Inferior parietal cortex (tissue), 1 donor: ENCODE measurements at regions not wholly inside any gene's neighbourhood (a gene's known extent, or its start where the extent isn't known, plus 50 kb on each side); places are given as distances from the start of the nearest gene placed in this dataset.
"Not testable (repeated sequence)": the region's sequence is repeated elsewhere in the genome, so short reads cannot be mapped to it uniquely, and the experiment has no call there.

Experiments
- DNase-seq: peaks from one replicate; pipeline ENCODE4 v3.0.0-alpha.2; 2016; ENCODE audit errors: extremely low spot score

DNA sequence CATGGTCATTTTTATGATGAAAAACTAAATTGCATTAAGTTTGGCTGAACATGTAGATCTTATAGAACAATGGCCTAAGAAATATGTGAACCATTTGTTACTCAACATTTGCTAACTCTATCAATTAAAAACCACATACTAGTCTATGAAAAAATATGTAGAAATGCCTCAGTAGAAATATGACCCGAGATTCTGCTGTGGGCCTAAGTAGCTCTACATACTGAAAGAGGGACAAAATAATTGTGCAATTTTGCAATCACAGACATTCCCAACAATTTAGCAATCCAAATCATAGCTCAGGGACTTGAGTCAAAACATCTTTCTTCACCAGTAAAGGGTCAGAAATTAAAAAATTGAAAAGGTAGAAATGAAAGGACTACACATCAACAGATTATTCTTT lies 619.0 kb downstream of the FRK start:
- DNase-seq: no peak

DNA sequence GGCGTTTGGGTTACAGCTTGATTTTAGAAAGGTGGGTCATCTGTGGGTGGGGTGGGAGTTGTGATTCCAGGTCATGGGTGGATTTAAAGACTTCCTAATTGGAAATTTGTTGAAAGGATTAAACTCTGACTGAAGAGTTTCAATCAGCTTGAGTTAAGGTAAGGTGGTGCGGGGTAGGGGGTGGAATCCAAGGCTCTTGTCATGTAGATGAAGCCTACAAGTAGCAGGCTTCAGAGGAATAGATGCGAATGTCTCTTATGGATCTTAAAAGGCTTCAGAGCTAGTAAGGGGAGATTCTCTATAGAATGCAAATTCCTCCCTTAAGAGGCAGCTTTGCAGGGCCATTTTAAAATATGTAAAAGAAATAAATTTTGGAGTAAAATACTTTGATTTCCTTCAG lies 645.3 kb downstream of the FRK start:
- no peak for DNase-seq

DNA sequence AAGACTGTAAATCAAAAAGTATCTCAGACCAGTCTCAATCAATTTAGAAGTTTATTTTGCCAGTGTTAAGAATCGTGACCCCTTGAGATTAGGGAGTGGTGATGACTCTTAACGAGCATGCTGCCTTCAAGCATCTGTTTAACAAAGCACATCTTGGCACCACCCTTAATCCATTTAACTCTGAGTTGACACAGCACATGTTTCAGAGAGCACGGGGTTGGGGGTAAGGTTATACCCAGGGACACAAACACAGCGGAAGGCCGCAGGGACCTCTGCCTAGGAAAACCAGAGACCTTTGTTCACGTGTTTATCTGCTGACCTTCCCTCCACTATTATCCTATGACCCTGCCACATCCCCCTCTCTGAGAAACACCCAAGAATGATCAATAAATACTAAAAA lies 645.8 kb downstream of the FRK start:
- not testable (repeated sequence) for DNase-seq

DNA sequence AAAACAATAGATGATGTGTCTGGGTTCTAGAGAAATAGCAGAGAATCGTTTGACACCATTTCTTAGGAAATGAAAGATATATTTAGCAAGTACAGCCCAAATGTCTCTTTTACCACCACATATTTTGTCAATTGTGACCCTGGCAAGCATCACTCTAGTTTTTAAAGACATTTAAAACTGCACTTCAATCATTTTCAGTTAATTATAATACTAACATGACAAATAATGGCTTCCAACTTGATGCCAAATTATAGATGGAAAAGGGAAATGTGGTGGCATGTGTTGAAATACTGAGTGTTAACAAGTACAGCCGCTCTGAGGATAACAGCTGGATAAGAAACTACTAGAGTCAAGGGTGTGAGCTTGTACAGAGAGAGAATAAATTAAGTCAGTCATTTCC lies 648.9 kb downstream of the FRK start:
- DNase-seq: no peak

DNA sequence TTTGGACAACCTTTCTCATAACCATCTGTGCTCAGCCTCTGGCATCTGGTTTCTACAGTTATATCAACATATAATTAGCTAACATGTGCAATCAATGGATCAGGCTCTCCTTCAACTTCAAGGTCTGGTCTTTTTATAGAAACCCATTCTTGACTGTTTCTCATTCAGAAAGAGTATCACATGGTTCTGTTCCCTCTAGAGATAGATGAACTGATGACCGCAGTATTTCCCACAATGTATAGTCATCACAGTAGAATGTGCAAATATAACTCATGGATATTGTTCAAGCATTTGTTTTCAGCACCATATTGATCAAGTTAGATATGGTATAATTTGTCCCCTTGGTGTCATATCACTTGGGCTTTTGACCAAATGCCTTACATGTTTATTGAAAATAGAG lies 656.2 kb downstream of the FRK start:
- DNase-seq: no peak

DNA sequence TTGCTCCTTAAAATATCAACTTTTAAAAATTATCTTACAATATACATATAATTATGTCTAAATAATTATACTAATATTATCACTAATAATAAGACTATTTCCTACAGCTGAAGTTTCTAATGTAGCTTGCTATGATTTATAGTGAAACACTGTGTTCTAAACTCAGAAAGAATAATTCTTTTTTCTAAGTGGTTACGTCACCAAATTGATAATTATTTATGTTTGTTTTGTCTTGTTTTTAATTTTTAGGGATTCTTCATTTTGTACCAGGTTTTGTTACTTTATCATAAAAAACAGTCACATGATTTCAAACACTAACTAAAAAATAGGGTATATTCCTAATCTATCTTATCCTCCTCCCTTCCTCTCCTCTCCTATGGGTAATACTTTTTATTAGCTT lies 662.1 kb downstream of the FRK start:
- no peak for DNase-seq

DNA sequence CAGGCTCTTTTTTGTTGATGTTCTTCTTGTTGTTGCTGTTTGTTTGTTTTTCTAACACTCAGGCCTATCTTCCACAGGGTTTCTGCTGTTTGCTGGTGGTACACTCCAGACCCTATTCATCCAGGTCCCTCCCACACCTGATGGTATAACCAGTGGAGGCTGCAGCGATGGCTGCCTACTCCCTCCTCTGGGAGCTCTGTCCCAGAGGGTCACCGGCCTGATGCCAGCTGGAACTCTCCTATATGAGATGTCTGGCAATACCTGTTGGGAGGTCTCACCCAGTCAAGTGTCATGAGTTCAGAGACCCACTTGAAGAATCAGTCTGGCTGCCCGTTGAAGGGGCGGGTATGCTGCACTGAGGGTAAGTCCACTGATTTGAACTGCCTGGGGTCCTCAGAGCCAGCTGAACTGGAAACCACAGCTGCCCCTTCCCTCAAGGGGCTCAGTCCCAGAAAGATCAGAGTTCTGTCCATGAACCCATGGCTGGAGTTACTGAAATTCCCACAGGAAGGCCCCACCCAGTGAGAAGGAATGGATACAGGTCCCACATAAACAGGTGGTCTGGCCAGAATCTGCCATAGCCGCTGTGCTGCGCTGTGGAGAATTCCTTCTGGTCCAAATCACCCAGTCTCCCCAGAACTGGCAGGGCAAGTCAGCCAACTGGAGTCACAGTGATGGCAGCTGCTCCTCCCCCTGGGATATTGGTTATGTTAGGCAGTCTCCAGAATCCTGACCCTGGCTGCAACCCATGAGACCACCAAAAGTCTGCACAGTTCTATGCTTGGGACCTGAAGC lies 664.4 kb downstream of the FRK start:
- DNase-seq: no peak

DNA sequence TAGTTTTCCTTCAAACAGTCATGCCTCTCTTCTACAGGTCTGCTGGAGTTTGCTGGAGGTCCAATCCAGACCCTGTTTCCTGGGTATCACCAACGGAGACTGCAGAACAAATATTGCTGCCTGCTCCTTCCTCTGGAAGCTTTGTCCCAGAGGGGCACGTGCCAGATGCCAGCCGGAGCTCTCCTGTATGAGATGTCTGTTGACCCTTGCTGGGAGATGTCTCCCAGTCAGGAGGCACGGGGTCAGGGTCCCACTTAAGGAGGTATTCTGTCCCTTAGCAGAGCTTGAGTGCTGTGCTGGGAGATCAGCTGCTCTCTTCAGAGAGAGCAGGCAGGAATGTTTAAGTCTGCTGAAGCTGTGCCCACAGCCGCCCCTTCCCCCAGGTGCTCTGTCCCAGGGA lies 666.9 kb downstream of the FRK start:
- DNase-seq: no peak

DNA sequence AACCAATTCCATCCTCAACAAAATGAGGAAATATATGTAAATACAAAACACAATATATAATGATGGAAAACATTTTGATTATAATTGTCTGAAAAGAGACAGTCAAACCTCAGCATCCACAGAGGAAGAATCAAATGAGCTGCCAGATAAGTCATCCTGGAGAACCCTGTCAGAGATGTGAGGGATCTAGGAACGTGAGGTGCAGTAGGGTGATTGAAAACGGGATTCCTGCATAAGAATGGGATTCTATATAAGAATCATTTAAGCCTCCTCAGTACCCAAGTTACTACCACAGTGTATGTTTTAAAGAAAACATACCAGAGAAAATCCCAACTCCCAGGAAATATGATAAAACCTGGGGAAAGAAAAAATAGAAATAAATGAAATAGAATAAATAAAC lies 690.5 kb downstream of the FRK start:
- DNase-seq: no peak

DNA sequence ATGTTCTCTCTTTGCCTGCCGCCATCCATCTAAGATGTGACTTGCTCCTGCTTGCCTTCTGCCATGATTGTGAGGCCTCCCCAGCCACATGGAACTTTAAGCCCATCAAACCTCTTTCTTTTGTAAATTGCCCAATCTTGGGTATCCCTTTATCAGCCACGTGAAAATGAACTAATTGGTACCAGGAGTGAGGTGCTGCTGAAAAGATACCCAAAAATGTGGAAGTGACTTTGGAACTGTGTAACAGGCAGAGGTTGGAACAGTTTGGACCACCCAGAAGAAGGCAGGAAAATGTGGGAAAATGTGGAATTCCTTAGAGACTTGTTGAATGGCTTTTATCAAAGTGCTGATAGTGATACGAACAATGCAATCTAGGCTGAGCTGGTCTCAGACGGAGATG lies 694.9 kb downstream of the FRK start:
- DNase-seq: no peak

DNA sequence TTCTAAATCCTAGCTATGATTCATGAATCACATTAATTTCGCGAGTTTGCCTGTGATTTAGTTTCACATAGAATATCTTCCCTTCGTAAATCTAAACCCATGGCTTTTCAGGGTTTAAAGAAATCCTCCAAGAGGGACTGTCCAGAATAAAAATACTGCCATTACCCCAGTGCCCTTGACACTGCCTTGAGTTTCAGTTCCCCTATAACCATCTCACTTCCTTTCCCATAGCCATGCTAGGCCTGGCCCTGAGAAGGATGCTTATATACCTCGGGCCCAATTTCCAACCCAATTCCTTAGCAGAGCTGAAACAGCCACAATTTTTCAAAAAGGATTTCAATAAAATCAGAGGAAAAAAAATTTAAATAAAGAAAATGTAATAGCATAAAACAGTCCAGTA lies 697.3 kb downstream of the FRK start:
- no peak for DNase-seq

DNA sequence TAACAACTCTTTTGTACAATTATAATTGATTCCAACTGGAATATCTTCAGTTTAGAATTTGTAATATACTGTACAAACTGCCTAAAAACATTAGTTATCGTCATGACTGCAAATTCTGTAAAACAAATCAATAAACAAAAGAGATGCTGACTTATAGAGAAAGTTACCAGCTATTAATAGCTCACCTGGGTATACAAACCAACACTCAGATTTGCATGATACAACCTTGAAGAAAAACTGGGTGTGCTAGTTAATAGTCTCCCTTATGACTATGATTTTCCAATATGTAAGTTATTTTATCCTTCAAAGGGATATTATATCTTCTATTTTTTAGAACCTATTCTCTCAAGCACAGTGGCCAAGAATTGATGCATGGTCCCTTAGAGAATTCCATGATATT lies 698.5 kb downstream of the FRK start:
- no peak for DNase-seq

DNA sequence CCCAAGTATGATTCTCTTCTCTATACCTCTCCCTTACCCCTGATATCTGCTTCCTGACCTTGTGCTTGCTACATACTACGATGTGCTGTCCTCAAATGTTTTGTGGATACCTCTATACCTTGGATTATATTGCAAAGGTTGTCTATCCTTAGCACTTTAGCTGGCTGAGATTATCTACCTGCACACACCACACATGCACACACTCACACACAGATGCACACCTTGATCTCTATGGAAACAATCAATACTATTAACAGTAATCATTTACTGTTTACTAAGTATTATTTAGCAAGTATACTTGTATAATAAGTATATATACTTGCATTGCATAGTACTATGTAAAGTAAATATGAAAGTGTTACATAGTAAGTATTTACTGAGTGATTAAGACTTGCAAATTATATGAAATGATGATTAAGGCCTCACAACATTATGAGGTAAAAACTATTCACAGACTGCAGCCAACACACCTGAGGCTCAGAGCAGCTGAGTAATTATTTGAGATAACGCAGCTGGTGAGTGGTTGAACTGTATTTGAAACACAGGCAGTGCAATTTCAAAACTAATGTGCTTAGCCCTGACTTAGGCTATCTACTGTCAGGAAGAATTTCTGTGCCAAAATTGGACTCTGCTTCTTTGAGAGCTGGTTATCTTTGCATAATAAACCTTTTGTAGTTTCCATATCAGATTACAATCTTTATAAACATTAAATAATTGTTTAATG lies 699.9 kb downstream of the FRK start:
- DNase-seq: no peak

DNA sequence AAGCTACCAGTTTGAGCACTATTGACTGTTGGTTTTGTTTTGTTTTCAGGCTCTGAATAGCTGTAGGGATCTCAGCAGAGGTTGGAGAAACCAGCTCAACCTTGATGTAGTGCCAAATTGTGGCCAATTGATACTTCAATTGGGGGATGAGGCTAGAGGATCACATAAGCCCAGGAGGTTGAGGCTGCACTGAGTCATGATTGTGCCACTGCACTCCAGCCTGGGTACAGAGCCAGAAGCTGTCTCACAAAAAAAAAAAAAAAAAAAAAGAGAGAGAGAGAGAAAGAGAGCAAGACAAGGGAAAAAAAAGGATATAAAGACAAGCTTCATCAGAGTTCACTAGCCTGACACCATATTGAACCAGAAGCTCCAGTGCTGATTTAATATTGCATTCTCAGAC lies 702.1 kb downstream of the FRK start:
- DNase-seq: no peak

DNA sequence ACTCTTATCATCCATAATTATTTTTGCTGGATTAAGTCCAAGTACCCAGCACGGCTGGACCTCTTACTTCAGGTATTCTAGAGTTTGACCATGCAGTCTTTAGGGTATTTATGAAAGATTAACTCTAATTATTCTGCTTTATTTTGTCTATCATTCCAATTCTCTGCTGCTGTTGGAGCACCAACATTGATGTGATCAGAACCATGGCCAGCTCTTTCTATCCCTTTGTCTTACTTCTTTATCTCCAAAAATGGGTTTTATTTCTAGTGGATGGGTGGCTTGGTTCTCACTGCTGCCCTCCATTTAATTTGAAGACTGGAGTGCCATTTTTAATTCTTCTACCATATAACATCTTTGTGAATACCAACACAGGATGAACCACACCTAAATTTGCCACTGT lies 704.3 kb downstream of the FRK start:
- DNase-seq: no peak

DNA sequence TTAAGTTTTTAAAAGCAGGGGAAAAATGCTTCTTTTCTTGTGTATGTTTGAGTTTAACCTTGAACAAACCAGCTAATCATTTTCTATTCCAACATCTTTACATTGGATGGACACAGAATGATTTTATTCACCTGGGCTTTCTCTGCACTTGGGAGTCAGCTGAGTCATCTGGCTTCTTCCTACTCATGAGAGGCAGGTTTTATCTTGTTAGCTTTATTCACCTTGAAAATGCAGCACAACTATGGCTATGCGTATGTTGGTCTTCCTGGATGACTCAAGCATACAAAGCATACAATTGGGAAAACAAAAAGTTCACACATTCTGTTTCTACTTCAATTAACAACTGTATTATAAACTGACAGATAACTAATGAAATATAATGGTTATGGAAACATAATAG lies 737.7 kb downstream of the FRK start:
- DNase-seq: no peak

DNA sequence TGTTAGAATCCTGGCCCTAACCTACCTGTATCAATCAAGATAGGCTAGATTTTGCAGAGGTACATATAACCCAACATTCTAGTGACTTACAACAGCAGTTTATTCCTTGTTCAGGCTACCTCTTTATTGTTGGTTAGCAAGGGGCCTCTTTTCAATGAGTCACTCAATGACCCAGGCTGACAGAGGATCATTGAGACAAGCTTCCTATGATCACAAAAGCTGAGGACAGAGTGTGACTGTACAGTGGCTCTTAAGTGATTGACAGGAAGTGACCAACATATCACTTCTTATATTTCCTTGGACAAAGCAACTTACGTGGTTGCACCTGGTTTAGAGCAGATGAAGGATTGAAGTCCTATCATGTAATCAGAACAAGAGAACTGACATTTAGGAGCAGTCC lies 740.9 kb downstream of the FRK start:
- DNase-seq: no peak

DNA sequence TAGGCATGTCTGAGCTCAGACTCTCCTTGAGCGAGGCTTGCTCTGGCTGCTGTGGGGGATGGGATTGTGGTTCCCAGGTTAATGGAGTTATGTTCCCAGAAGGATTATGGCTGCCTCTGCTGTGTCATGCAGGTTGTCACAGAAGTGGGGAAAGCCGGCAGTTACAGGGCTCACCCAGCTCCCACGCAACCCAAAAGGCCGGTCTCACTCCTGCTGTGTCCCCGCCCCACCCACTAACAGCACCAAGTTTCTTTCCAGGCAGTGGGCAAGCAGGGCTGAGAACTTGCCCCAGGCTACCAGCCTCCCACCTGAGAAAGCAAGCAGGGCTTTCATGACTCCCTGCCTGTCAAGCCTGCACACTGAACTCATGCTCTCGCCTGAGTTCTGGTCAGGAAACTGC lies 750.5 kb downstream of the FRK start:
- DNase-seq: no peak

DNA sequence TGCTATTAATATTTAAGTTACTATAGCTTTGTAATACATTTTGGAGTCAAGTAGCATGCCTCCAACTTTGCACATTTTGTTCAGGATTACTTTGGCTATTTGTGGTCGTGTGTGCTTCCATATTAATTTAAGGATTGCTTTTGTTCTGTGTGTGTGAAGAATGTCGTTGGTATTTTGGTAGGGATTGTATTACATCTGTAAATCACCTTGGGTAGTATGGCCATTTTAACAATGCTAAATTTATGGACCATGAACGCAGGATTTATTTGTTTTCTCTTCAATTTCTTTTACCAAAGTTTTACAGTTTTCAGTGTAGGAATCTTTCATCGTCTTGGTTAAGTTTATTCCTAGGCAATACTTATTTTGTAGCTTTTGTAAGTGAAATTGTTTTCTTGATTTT lies 758.0 kb downstream of the FRK start:
- no peak for DNase-seq

DNA sequence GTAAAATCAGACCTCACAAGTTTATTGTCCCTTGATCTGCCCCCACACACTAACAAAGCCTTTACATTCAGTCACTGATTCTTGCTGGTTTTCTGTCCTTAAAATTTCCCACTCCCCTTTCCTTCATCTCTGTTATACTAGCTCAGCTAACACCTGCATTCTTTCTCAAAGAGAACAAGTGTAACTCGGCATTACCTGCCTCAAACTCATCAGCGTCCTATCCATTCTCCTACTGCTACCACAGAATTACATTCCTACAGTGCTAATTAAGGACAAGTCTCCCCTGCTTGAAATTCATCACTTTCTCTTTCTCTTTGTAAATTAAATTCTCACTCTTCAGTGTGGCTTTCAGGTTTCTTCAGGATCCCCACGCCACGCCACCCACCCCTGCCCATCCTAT lies 773.2 kb downstream of the FRK start:
- DNase-seq: no peak

DNA sequence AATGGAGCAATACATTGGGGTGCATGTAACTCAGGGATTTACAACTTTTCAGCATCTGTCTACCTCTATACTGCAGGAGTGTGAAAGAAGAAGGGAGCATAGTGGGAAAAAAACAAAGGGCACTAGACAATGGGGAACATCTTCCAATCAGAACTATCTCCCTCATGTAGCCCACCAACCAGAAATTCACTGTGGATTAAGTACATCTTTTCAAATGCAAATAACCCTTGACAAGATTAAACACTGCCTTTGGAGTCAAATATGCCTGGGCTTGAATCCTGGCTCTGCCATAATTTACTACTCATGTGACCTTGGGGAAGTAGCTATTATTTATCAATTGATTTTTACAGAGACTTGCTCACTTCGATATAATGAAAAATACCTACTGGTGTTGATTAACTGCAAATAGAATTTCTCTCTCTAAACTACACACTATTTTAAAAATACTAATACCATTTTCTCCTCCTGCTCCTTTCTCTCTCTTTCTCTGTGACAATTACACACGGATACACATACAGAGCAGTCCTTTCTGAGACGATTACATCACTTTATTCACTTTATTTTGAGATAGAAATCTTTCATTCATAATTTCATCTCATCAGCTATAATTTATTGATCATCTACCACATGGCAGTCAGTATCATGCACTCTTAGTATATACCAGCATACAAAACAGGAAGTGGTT lies 783.7 kb downstream of the FRK start:
- no peak for DNase-seq

DNA sequence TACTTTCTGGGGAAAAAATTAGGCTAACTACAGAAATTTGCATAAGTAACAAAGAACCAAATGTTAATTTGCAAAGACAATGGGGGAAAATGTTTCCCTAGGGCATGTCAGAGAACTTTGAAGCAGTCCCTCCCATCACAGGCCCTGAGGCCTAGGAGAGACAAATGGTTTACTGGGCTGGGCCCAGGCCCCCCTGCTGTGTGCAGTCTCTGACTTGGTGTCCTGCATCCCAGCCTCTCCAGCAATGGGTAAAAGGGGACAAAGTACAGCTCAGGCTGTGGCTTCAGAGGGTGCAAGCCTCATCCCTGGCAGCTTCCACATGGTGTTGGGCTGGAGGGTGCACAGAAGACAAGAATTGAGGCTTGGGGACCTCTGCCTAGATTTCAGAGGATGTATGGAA lies 788.4 kb downstream of the FRK start:
- no peak for DNase-seq

DNA sequence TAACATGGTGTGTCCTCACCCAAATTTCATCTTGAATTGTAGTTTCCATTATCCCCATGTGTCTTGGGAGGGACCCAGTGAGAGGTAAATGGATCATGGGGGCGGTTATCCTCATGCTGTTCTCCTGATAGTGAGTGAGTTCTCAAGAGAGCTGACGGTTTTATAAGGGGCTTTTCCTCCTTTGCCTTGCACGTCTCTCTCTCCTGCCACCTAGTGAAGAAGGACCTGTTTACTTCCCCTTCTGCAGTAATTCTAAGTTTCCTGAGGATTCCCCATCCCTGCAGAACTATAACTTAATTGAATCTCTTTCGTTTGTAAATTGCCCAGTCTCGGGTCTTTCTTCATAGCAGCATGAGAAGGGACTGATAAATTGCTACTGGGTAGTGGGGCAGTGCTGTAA lies 789.3 kb downstream of the FRK start:
- DNase-seq: no peak
